ENCODE measurements at regions not wholly inside any gene's neighbourhood (a gene's known extent, or its start where the extent isn't known, plus 50 kb on each side); places are given as distances from the start of the nearest gene placed in this dataset.

DNA sequence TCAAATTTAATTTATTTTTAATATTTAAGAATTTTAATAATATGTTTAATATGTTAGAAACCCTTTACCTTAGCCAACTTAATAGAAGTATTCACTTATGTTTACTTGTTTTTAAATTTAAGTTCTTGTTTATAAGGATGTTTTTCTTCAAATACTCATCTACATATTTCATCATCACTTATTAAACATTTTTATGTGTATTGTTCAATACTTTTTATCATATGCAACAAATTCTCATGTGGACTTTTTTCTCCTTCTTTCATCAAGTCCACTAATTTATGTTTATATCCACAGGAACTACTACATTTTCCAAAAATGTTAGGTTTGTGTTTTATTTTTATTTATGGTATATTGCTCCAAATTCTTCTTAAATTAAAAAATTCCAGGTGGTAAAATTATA is 2113.1 kb upstream of the RAG2 start:
- H3K4me1 Mint-ChIP-seq = no peaks in the 10 kb centered on the region
- peaks cover 0 to 2% (median 0%) of the 10 kb centered on the region in 7 donors for H3K9me3 Mint-ChIP-seq
- Histone ChIP-seq H3K27ac (ENCODE audit: low read depth in 1 of 2, low read length in 2 of 2) (no peak overlapping the region), H2AFZ (ENCODE audit: insufficient read depth, low read depth, low read length, poor library complexity, severe bottlenecking) (no peak overlapping the region), H3K4me3 (replicated peaks in 1 of 3; ENCODE audit: low read depth in 2 of 3, low read length in 3 of 3) (no peak overlapping the region), H3K9ac (ENCODE audit: insufficient read depth, low read length, poor library complexity, severe bottlenecking) (no peak overlapping the region), H3K4me2 (replicated peaks; ENCODE audit: extremely low read depth, low read length, poor library complexity, severe bottlenecking) (no peak overlapping the region), H3K9me3 (replicated peaks in 1 of 2; ENCODE audit: control insufficient read depth in 1 of 2, insufficient read depth in 1 of 2, low read length in 2 of 2) (no peaks in the 10 kb centered on the region), H3K27me3 (ENCODE audit: control insufficient read depth in 2 of 2, insufficient read depth in 2 of 2, low read length in 2 of 2) (no peaks in the 10 kb centered on the region), H3K4me1 (ENCODE audit: control insufficient read depth in 1 of 2, insufficient read depth in 2 of 2, low read length in 2 of 2) (no peaks in the 10 kb centered on the region), H3K36me3 (replicated peaks in 1 of 2; ENCODE audit: control insufficient read depth in 1 of 2, insufficient read depth in 2 of 2, low read length in 2 of 2) (no peaks in the 10 kb centered on the region), H3K79me2 (ENCODE audit: insufficient read depth, low read length) (no peaks in the 10 kb centered on the region), H4K20me1 (ENCODE audit: insufficient read depth, low read length) (no peaks in the 10 kb centered on the region)
- H3K27ac Mint-ChIP-seq = no peak overlapping the region
- intact Hi-C loops (cut with micrococcal nuclease) = no loop called here
- H3K4me3 Mint-ChIP-seq = no peak overlapping the region
- no peaks in the 10 kb centered on the region for H3K36me3 Mint-ChIP-seq
- DNase-seq = no peak
- peaks cover 0 to 3% (median 0%) of the 10 kb centered on the region in 3 donors for H3K27me3 Mint-ChIP-seq (ENCODE audit: low read depth in 3 of 3)
- TF ChIP-seq, protein P1, sequence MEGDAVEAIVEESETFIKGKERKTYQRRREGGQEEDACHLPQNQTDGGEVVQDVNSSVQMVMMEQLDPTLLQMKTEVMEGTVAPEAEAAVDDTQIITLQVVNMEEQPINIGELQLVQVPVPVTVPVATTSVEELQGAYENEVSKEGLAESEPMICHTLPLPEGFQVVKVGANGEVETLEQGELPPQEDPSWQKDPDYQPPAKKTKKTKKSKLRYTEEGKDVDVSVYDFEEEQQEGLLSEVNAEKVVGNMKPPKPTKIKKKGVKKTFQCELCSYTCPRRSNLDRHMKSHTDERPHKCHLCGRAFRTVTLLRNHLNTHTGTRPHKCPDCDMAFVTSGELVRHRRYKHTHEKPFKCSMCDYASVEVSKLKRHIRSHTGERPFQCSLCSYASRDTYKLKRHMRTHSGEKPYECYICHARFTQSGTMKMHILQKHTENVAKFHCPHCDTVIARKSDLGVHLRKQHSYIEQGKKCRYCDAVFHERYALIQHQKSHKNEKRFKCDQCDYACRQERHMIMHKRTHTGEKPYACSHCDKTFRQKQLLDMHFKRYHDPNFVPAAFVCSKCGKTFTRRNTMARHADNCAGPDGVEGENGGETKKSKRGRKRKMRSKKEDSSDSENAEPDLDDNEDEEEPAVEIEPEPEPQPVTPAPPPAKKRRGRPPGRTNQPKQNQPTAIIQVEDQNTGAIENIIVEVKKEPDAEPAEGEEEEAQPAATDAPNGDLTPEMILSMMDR (IDR thresholded peaks at IDR 0.05) = no peak

DNA sequence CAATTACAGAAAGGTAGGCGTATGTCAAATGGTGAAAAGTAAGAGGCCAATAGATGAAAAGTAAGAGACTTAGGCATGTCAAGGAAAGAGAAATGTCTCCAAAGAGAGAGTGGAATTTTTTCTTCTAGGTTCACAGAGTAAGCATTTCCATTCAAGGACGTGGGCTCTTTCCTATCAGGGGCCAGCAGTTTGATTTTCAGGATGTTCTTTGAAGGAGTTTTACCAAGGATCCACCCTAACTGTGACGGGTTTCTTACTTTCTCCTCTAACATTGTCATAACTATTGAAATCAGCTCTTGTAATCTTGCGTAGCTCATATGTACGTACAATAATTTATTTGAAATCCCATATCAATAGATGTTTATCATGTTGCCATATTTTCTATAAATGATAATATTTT is 2112.2 kb upstream of the RAG2 start:
- TF ChIP-seq, protein P1 (IDR thresholded peaks at IDR 0.05) = no peak
- no peaks in the 10 kb centered on the region for H3K79me2 ChIP-seq (ENCODE audit: insufficient read depth, low read length)
- no peak overlapping the region for H3K4me3 Mint-ChIP-seq
- H3K27me3 ChIP-seq (ENCODE audit: control insufficient read depth in 2 of 2, insufficient read depth in 2 of 2, low read length in 2 of 2) = no peaks in the 10 kb centered on the region
- no peaks in the 10 kb centered on the region for H3K9me3 ChIP-seq (replicated peaks in 1 of 2; ENCODE audit: control insufficient read depth in 1 of 2, insufficient read depth in 1 of 2, low read length in 2 of 2)
- H4K20me1 ChIP-seq (ENCODE audit: insufficient read depth, low read length) = no peaks in the 10 kb centered on the region
- H3K27ac Mint-ChIP-seq = no peak overlapping the region
- WGBS (ENCODE audit: insufficient coverage) = 100% methylated on average over 1 of the region's 5 CpGs
- H3K4me2 ChIP-seq (replicated peaks; ENCODE audit: extremely low read depth, low read length, poor library complexity, severe bottlenecking) = no peak overlapping the region
- H3K36me3 Mint-ChIP-seq = no peaks in the 10 kb centered on the region
- H3K9ac ChIP-seq (ENCODE audit: insufficient read depth, low read length, poor library complexity, severe bottlenecking) = no peak overlapping the region
- intact Hi-C loops (cut with micrococcal nuclease) = no loop called here
- no peaks in the 10 kb centered on the region for H3K4me1 ChIP-seq (ENCODE audit: control insufficient read depth in 1 of 2, insufficient read depth in 2 of 2, low read length in 2 of 2)
- peaks cover 0 to 1% (median 0%) of the 10 kb centered on the region in 7 donors for H3K9me3 Mint-ChIP-seq
- no peaks in the 10 kb centered on the region for H3K36me3 ChIP-seq (replicated peaks in 1 of 2; ENCODE audit: control insufficient read depth in 1 of 2, insufficient read depth in 2 of 2, low read length in 2 of 2)
- DNase-seq = no peak
- H3K4me1 Mint-ChIP-seq = no peaks in the 10 kb centered on the region
- no peak overlapping the region for H3K27ac ChIP-seq (ENCODE audit: low read depth in 1 of 2, low read length in 2 of 2)
- H3K4me3 ChIP-seq (replicated peaks in 1 of 3; ENCODE audit: low read depth in 2 of 3, low read length in 3 of 3) = no peak overlapping the region
- H3K27me3 Mint-ChIP-seq (ENCODE audit: low read depth in 3 of 3) = peaks cover 0 to 3% (median 0%) of the 10 kb centered on the region in 3 donors
- H2AFZ ChIP-seq (ENCODE audit: insufficient read depth, low read depth, low read length, poor library complexity, severe bottlenecking) = no peak overlapping the region
